ENCODE measurements at regions not wholly inside any gene's neighbourhood (a gene's known extent, or its start where the extent isn't known, plus 50 kb on each side); places are given as distances from the start of the nearest gene placed in this dataset.

GRCh38 chr4:81891005-81891996 lies 419.6 kb upstream of the RASGEF1B start:
- Histone ChIP-seq H3K9me3 (ENCODE audit: insufficient read depth, low read depth, low read length) (no peaks in the 10 kb centered on the region), H3K27me3 (ENCODE audit: insufficient read depth, low read length) (no peaks in the 10 kb centered on the region), H3K36me3 (ENCODE audit: insufficient read depth, low read depth, low read length) (no peaks in the 10 kb centered on the region), H3K4me1 (ENCODE audit: insufficient read depth, low read length) (no peaks in the 10 kb centered on the region; the same call in 1 of the 2 replicates), H3K9ac (ENCODE audit: low read depth, low read length) (no peak overlapping the region), H3K4me3 (ENCODE audit: low read length) (no peak overlapping the region), H3K27ac (ENCODE audit: low read length) (no peak overlapping the region)

- Histone ChIP-seq H3K4me1 (ENCODE audit: insufficient read depth, low read length) (no peaks in the 10 kb centered on the region), H3K27me3 (ENCODE audit: insufficient read depth, low read length) (no peaks in the 10 kb centered on the region), H3K9ac (ENCODE audit: low read depth, low read length) (no peak overlapping the region), H3K4me3 (ENCODE audit: low read length) (no peak overlapping the region), H3K27ac (ENCODE audit: low read length) (no peak overlapping the region), H3K36me3 (ENCODE audit: insufficient read depth, low read depth, low read length) (no peaks in the 10 kb centered on the region), H3K9me3 (ENCODE audit: insufficient read depth, low read depth, low read length) (no peaks in the 10 kb centered on the region)
Observed at GRCh38 chr4:81884986-81885385, 413.3 kb upstream of the RASGEF1B start.

- Histone ChIP-seq H3K27me3 (ENCODE audit: insufficient read depth, low read length) (no peaks in the 10 kb centered on the region), H3K9ac (ENCODE audit: low read depth, low read length) (no peak overlapping the region), H3K27ac (ENCODE audit: low read length) (no peak overlapping the region), H3K4me1 (ENCODE audit: insufficient read depth, low read length) (no peaks in the 10 kb centered on the region), H3K9me3 (ENCODE audit: insufficient read depth, low read depth, low read length) (no peaks in the 10 kb centered on the region), H3K4me3 (ENCODE audit: low read length) (no peak overlapping the region), H3K36me3 (ENCODE audit: insufficient read depth, low read depth, low read length) (no peaks in the 10 kb centered on the region)
Observed at GRCh38 chr4:81883530-81884450, 412.1 kb upstream of the RASGEF1B start.

GRCh38 chr4:81883004-81883403 lies 411.3 kb upstream of the RASGEF1B start:
- H3K4me3 ChIP-seq (ENCODE audit: low read length) = no peak overlapping the region
- H3K4me1 ChIP-seq (ENCODE audit: insufficient read depth, low read length) = no peaks in the 10 kb centered on the region
- no peaks in the 10 kb centered on the region for H3K27me3 ChIP-seq (ENCODE audit: insufficient read depth, low read length)
- no peaks in the 10 kb centered on the region for H3K36me3 ChIP-seq (ENCODE audit: insufficient read depth, low read depth, low read length)
- H3K9ac ChIP-seq (ENCODE audit: low read depth, low read length) = no peak overlapping the region
- H3K9me3 ChIP-seq (ENCODE audit: insufficient read depth, low read depth, low read length) = no peaks in the 10 kb centered on the region
- no peak overlapping the region for H3K27ac ChIP-seq (ENCODE audit: low read length)

- no peak overlapping the region for H3K27ac ChIP-seq (ENCODE audit: low read length)
- no peak overlapping the region for H3K9ac ChIP-seq (ENCODE audit: low read depth, low read length)
- H3K4me3 ChIP-seq (ENCODE audit: low read length) = no peak overlapping the region
- no peaks in the 10 kb centered on the region for H3K36me3 ChIP-seq (ENCODE audit: insufficient read depth, low read depth, low read length)
- H3K9me3 ChIP-seq (ENCODE audit: insufficient read depth, low read depth, low read length) = no peaks in the 10 kb centered on the region
- H3K4me1 ChIP-seq (ENCODE audit: insufficient read depth, low read length) = no peaks in the 10 kb centered on the region
- H3K27me3 ChIP-seq (ENCODE audit: insufficient read depth, low read length) = no peaks in the 10 kb centered on the region
Observed at GRCh38 chr4:81881855-81882621, 410.3 kb upstream of the RASGEF1B start.

- Histone ChIP-seq H3K4me3 (ENCODE audit: low read length) (no peak overlapping the region), H3K9me3 (ENCODE audit: insufficient read depth, low read depth, low read length) (peaks cover 5% of the 10 kb centered on the region; the same call in 1 of the 2 replicates), H3K9ac (ENCODE audit: low read depth, low read length) (no peak overlapping the region), H3K27me3 (ENCODE audit: insufficient read depth, low read length) (no peaks in the 10 kb centered on the region), H3K27ac (ENCODE audit: low read length) (no peak overlapping the region), H3K36me3 (ENCODE audit: insufficient read depth, low read depth, low read length) (no peaks in the 10 kb centered on the region), H3K4me1 (ENCODE audit: insufficient read depth, low read length) (peaks cover 19% of the 10 kb centered on the region; the same call in 1 of the 2 replicates)
Observed at GRCh38 chr4:81876106-81876505, 404.4 kb upstream of the RASGEF1B start.

GRCh38 chr4:81874661-81875515 lies 403.2 kb upstream of the RASGEF1B start:
- no peaks in the 10 kb centered on the region for H3K27me3 ChIP-seq (ENCODE audit: insufficient read depth, low read length)
- H3K36me3 ChIP-seq (ENCODE audit: insufficient read depth, low read depth, low read length) = no peaks in the 10 kb centered on the region
- no peak overlapping the region; the same call in 1 of the 2 replicates for H3K4me3 ChIP-seq (ENCODE audit: low read length)
- H3K27ac ChIP-seq (ENCODE audit: low read length) = no peak overlapping the region
- peaks cover 9% of the 10 kb centered on the region; the same call in 1 of the 2 replicates for H3K9me3 ChIP-seq (ENCODE audit: insufficient read depth, low read depth, low read length)
- H3K9ac ChIP-seq (ENCODE audit: low read depth, low read length) = peak overlapping the region; percentile 17; the same call in 1 of the 2 replicates
- peaks cover 19% of the 10 kb centered on the region; the same call in 1 of the 2 replicates for H3K4me1 ChIP-seq (ENCODE audit: insufficient read depth, low read length)

GRCh38 chr4:81870275-81870674 lies 398.6 kb upstream of the RASGEF1B start:
- peaks cover 7% of the 10 kb centered on the region; the same call in 1 of the 2 replicates for H3K4me1 ChIP-seq (ENCODE audit: insufficient read depth, low read length)
- H3K4me3 ChIP-seq (ENCODE audit: low read length) = no peak overlapping the region
- H3K9ac ChIP-seq (ENCODE audit: low read depth, low read length) = no peak overlapping the region
- peaks cover 9% of the 10 kb centered on the region; the same call in 1 of the 2 replicates for H3K9me3 ChIP-seq (ENCODE audit: insufficient read depth, low read depth, low read length)
- no peaks in the 10 kb centered on the region for H3K27me3 ChIP-seq (ENCODE audit: insufficient read depth, low read length)
- H3K36me3 ChIP-seq (ENCODE audit: insufficient read depth, low read depth, low read length) = no peaks in the 10 kb centered on the region
- H3K27ac ChIP-seq (ENCODE audit: low read length) = no peak overlapping the region

- Histone ChIP-seq H3K4me3 (ENCODE audit: low read length) (no peak overlapping the region), H3K9me3 (ENCODE audit: insufficient read depth, low read depth, low read length) (peaks cover 3% of the 10 kb centered on the region; the same call in 1 of the 2 replicates), H3K9ac (ENCODE audit: low read depth, low read length) (no peak overlapping the region), H3K36me3 (ENCODE audit: insufficient read depth, low read depth, low read length) (no peaks in the 10 kb centered on the region), H3K27me3 (ENCODE audit: insufficient read depth, low read length) (no peaks in the 10 kb centered on the region), H3K27ac (ENCODE audit: low read length) (no peak overlapping the region), H3K4me1 (ENCODE audit: insufficient read depth, low read length) (peaks cover 7% of the 10 kb centered on the region)
Observed at GRCh38 chr4:81860111-81860510, 388.4 kb upstream of the RASGEF1B start.

- H3K27me3 ChIP-seq (ENCODE audit: insufficient read depth, low read length) = no peaks in the 10 kb centered on the region
- H3K4me3 ChIP-seq (ENCODE audit: low read length) = no peak overlapping the region
- no peak overlapping the region for H3K27ac ChIP-seq (ENCODE audit: low read length)
- H3K4me1 ChIP-seq (ENCODE audit: insufficient read depth, low read length) = no peaks in the 10 kb centered on the region
- H3K9me3 ChIP-seq (ENCODE audit: insufficient read depth, low read depth, low read length) = peaks cover 30% of the 10 kb centered on the region
- no peaks in the 10 kb centered on the region for H3K36me3 ChIP-seq (ENCODE audit: insufficient read depth, low read depth, low read length)
- no peak overlapping the region for H3K9ac ChIP-seq (ENCODE audit: low read depth, low read length)
Observed at GRCh38 chr4:81854406-81854805, 382.7 kb upstream of the RASGEF1B start.

Measured in iPS-20b (cell line).